HG02973 (cell line): ENCODE measurements at regions not wholly inside any gene's neighbourhood (a gene's known extent, or its start where the extent isn't known, plus 50 kb on each side); places are given as distances from the start of the nearest gene placed in this dataset.

ENCODE experiments used
- ATAC-seq: cut with Tn5 transposase; IDR thresholded peaks from one replicate; pipeline ENCODE4 v1.9.1; 2021; ENCODE audit warnings: moderate library complexity; ENCODE audit not compliant: unreplicated experiment

GRCh38 chr2:5444854-5445253 is 247.3 kb upstream of the SOX11 start:
- no peak for ATAC-seq

- ATAC-seq, result no peak
Measured at GRCh38 chr2:5449867-5450266, 242.3 kb upstream of the SOX11 start.

- ATAC-seq, result no peak
Measured at GRCh38 chr2:5453220-5454050, 238.7 kb upstream of the SOX11 start.

- no peak for ATAC-seq
Measured at GRCh38 chr2:5454051-5454390, 238.2 kb upstream of the SOX11 start.

- ATAC-seq, result no peak
Measured at GRCh38 chr2:5459041-5459440, 233.1 kb upstream of the SOX11 start.

GRCh38 chr2:5464657-5465056 is 227.5 kb upstream of the SOX11 start:
- ATAC-seq, result no peak

- no peak for ATAC-seq
Measured at GRCh38 chr2:5465859-5466258, 226.3 kb upstream of the SOX11 start.

GRCh38 chr2:5467178-5467905 is 224.8 kb upstream of the SOX11 start:
- no peak for ATAC-seq

GRCh38 chr2:5472673-5473072 is 219.5 kb upstream of the SOX11 start:
- ATAC-seq, result no peak

- no peak for ATAC-seq
Measured at GRCh38 chr2:5473635-5474034, 218.5 kb upstream of the SOX11 start.

GRCh38 chr2:5474716-5475115 is 217.5 kb upstream of the SOX11 start:
- no peak for ATAC-seq

- ATAC-seq, result no peak
Measured at GRCh38 chr2:5479265-5479928, 212.8 kb upstream of the SOX11 start.

GRCh38 chr2:5482929-5483331 is 209.3 kb upstream of the SOX11 start:
- ATAC-seq, result no peak

- ATAC-seq, result no peak
Measured at GRCh38 chr2:5484868-5485267, 207.3 kb upstream of the SOX11 start.

GRCh38 chr2:5491523-5491922 is 200.7 kb upstream of the SOX11 start:
- ATAC-seq, result no peak

GRCh38 chr2:5493256-5493655 is 198.9 kb upstream of the SOX11 start:
- ATAC-seq, result no peak

- no peak for ATAC-seq
Measured at GRCh38 chr2:5494212-5494611, 198.0 kb upstream of the SOX11 start.

GRCh38 chr2:5495586-5495985 is 196.6 kb upstream of the SOX11 start:
- no peak for ATAC-seq

- no peak for ATAC-seq
Measured at GRCh38 chr2:5497874-5498273, 194.3 kb upstream of the SOX11 start.

GRCh38 chr2:5501807-5502206 is 190.4 kb upstream of the SOX11 start:
- no peak for ATAC-seq

- no peak for ATAC-seq
Measured at GRCh38 chr2:5502385-5502784, 189.8 kb upstream of the SOX11 start.

- ATAC-seq, result no peak
Measured at GRCh38 chr2:5504756-5505155, 187.4 kb upstream of the SOX11 start.
